HCT116 (cell line): ENCODE measurements at regions not wholly inside any gene's neighbourhood (a gene's known extent, or its start where the extent isn't known, plus 50 kb on each side); places are given as distances from the start of the nearest gene placed in this dataset.

Experiments used
- ATAC-seq: fragments of 200-7000 bp; cut with Tn5 transposase; 2 replicates; pipeline ENCODE4 v1.9.1; 2020; ENCODE audit warnings: mild to moderate bottlenecking, moderate library complexity
- BruUV-seq: library from RNA; stranded (reverse); fragments of 400-500 nt; replicated peaks from 2 replicates; lab custom pipeline; 2021; lab: Mats Ljungman, UMichigan
- CTCF ChIA-PET: fragments of 300-600 bp; sonication (Branson Sonifier 250); formaldehyde crosslinking; loops from one replicate; lab custom pipeline; 2021; ENCODE audit warnings: antibody characterized with exemption; lab: Charles Lee
- POLR2A ChIA-PET: fragments of 300-600, 350-600 bp; sonication (Branson Sonifier 250); formaldehyde crosslinking; loops from one replicate; lab custom pipeline; 2021; ENCODE audit warnings: antibody characterized with exemption; lab: Charles Lee
- RAD21 ChIA-PET, 2 experiments: fragments of 300-600 bp; sonication (Branson Sonifier 250); formaldehyde crosslinking; loops; one replicate each; lab custom pipeline; 2023; ENCODE audit warnings: low total read pairs in 2 of 2; ENCODE audit not compliant: uncharacterized antibody in 2 of 2, unreplicated experiment in 2 of 2, low non-redundant PET in 1 of 2; lab: Charles Lee
- DNase-seq: peaks from one replicate; pipeline ENCODE4 v3.0.0-alpha.2; 2010; ENCODE audit warnings: low read depth, low spot score
- H2AFZ ChIP-seq: fragments of 200-600 bp; shearing (Covaris generic), sonication (generic); 2 replicates; pipeline ENCODE4 v1.6.1; 2017; ENCODE audit warnings: low read depth, mixed run types, mixed read lengths, antibody characterized with exemption, low read length; ENCODE audit not compliant: poor library complexity, severe bottlenecking
- H3K27ac ChIP-seq: 2 replicates; pipeline ENCODE4 v1.5.1; 2012; ENCODE audit warnings: low read depth, low read length
- H3K27me3 ChIP-seq: fragments of 200-600 bp; sonication (generic); 2 replicates; pipeline ENCODE4 v1.6.1; 2016; ENCODE audit warnings: mixed run types, low read length, mixed read lengths; ENCODE audit not compliant: insufficient read depth
- H3K36me3 ChIP-seq, 2 experiments: fragments of 200-500 bp in 1 of 2; fragments of 200-600 bp in 1 of 2; sonication (Bioruptor generic) in 1 of 2; sonication (generic) in 1 of 2; 2 replicates each; pipeline versions ENCODE4 v1.5.1 to v1.6.1; 2014 to 2016; ENCODE audit warnings: low read length in 2 of 2, inconsistent platforms in 1 of 2, mixed read lengths in 1 of 2, mixed run types in 1 of 2; ENCODE audit not compliant: insufficient read depth in 2 of 2, control insufficient read depth in 1 of 2
- H3K4me1 ChIP-seq, 2 experiments: fragments of 200-600 bp in 1 of 2; sonication (generic) in 1 of 2; 2 replicates each; pipeline versions ENCODE4 v1.5.1 to v1.6.1; 2012 to 2017; ENCODE audit warnings: low read length in 2 of 2, inconsistent platforms in 1 of 2, mild to moderate bottlenecking in 1 of 2, mixed read lengths in 1 of 2, mixed run types in 1 of 2, moderate library complexity in 1 of 2; ENCODE audit not compliant: insufficient read depth in 2 of 2, control insufficient read depth in 1 of 2
- H3K4me2 ChIP-seq: fragments of 200-600 bp; sonication (generic); 2 replicates; pipeline ENCODE4 v1.6.1; 2017; ENCODE audit warnings: mixed run types, low read length, mixed read lengths
- H3K4me3 ChIP-seq, 2 experiments: fragments of 200-600 bp in 1 of 2; sonication (generic) in 1 of 2; replicated peaks in 1 of 2; 2 replicates each; pipeline ENCODE4 v1.5.1; 2011 to 2016; ENCODE audit warnings: low read length in 2 of 2, control low read depth in 1 of 2, low read depth in 1 of 2, mild to moderate bottlenecking in 1 of 2, mixed read lengths in 1 of 2, mixed run types in 1 of 2
- H3K79me2 ChIP-seq: fragments of 200-600 bp; sonication (generic); 2 replicates; pipeline ENCODE4 v1.6.1; 2017; ENCODE audit warnings: mild to moderate bottlenecking, mixed run types, low read length, moderate library complexity, mixed read lengths; ENCODE audit not compliant: insufficient read depth
- H3K9ac ChIP-seq: fragments of 200-600 bp; sonication (generic); 2 replicates; pipeline ENCODE4 v1.6.1; 2016; ENCODE audit warnings: low read length, mixed read lengths
- H3K9me2 ChIP-seq: fragments of 200-600 bp; sonication (generic), shearing (Covaris generic); 2 replicates; pipeline ENCODE4 v1.6.1; 2017; ENCODE audit warnings: mixed run types, mild to moderate bottlenecking, moderate library complexity; ENCODE audit not compliant: insufficient read depth
- H3K9me3 ChIP-seq, 2 experiments: fragments of 200-500 bp in 1 of 2; fragments of 200-600 bp in 1 of 2; sonication (Bioruptor generic) in 1 of 2; sonication (generic) in 1 of 2; 2 replicates each; pipeline ENCODE4 v1.6.1; 2014 to 2017; ENCODE audit warnings: low read length in 2 of 2, mixed read lengths in 2 of 2, inconsistent platforms in 1 of 2, low read depth in 1 of 2, mild to moderate bottlenecking in 1 of 2, mixed run types in 1 of 2, moderate library complexity in 1 of 2; ENCODE audit not compliant: control insufficient read depth in 1 of 2, insufficient read depth in 1 of 2
- H4K20me1 ChIP-seq: fragments of 200-600 bp; sonication (generic), shearing (Covaris generic); 2 replicates; pipeline ENCODE4 v1.6.1; 2017; ENCODE audit warnings: mixed run types, mild to moderate bottlenecking, moderate library complexity; ENCODE audit not compliant: insufficient read depth
- CBX3 ChIP-seq: IDR thresholded peaks from 2 replicates; pipeline ENCODE4 v1.6.1; 2012; ENCODE audit warnings: low read depth
- CEBPB ChIP-seq: IDR thresholded peaks from 2 replicates; pipeline ENCODE4 v1.6.1; 2012; ENCODE audit warnings: low read depth
- CTCF ChIP-seq, 3 experiments: fragments of 200-600 bp in 1 of 3; sonication (generic) in 1 of 3; IDR thresholded peaks in 2 of 3; conservative IDR thresholded peaks in 1 of 3; 2 replicates each; pipeline ENCODE4 v1.5.1; 2012 to 2017; ENCODE audit warnings: low read depth in 2 of 3, low read length in 2 of 3, antibody characterized with exemption in 1 of 3, borderline replicate concordance in 1 of 3, control low read depth in 1 of 3, mild to moderate bottlenecking in 1 of 3, mixed read lengths in 1 of 3, mixed run types in 1 of 3, moderate library complexity in 1 of 3; ENCODE audit not compliant: insufficient read depth in 1 of 3
- EGR1 ChIP-seq: IDR thresholded peaks from 2 replicates; pipeline ENCODE4 v1.6.1; 2012; ENCODE audit warnings: low read depth
- ELF1 ChIP-seq: IDR thresholded peaks from 2 replicates; pipeline ENCODE4 v1.6.1; 2012; ENCODE audit warnings: low read depth, borderline replicate concordance
- EZH2phosphoT487 ChIP-seq: fragments of 200-600 bp; IDR thresholded peaks from 2 replicates; pipeline ENCODE4 v1.6.1; 2018; ENCODE audit warnings: antibody characterized with exemption, borderline replicate concordance
- FOSL1 ChIP-seq: IDR thresholded peaks from 2 replicates; pipeline ENCODE4 v1.6.1; 2012; ENCODE audit warnings: low read depth
- JUND ChIP-seq: IDR thresholded peaks from 2 replicates; pipeline ENCODE4 v1.6.1; 2012
- MAX ChIP-seq: IDR thresholded peaks from 2 replicates; pipeline ENCODE4 v1.6.1; 2012
- POLR2A ChIP-seq: IDR thresholded peaks from 2 replicates; pipeline ENCODE4 v1.7.0; 2011; ENCODE audit warnings: borderline replicate concordance; ENCODE audit not compliant: insufficient read depth, insufficient read length; ENCODE audit errors: extremely low read depth
- POLR2AphosphoS5 ChIP-seq: IDR thresholded peaks from 2 replicates; pipeline ENCODE4 v1.6.1; 2011; ENCODE audit warnings: mild to moderate bottlenecking, low read depth, low read length, moderate library complexity
- SIN3A ChIP-seq: IDR thresholded peaks from 2 replicates; pipeline ENCODE4 v1.6.1; 2012; ENCODE audit warnings: low read depth
- SP1 ChIP-seq: IDR thresholded peaks from 2 replicates; pipeline ENCODE4 v1.6.1; 2012; ENCODE audit warnings: low read depth
- TCF7L2 ChIP-seq: IDR thresholded peaks from 2 replicates; pipeline ENCODE4 v1.7.0; 2011; ENCODE audit warnings: borderline replicate concordance, inconsistent platforms; ENCODE audit not compliant: insufficient read depth, insufficient read length; ENCODE audit errors: extremely low read depth
- YY1 ChIP-seq: IDR thresholded peaks from 2 replicates; pipeline ENCODE4 v1.6.1; 2011; ENCODE audit warnings: low read length, low read depth, moderate library complexity, mild to moderate bottlenecking; ENCODE audit not compliant: insufficient replicate concordance; ENCODE audit errors: extremely low read depth
- ZFX ChIP-seq: fragments of 450-650 bp; IDR thresholded peaks from 2 replicates; pipeline ENCODE4 v1.6.1; 2017
- ZNF274 ChIP-seq: fragments of 200-500 bp; sonication (Bioruptor generic); IDR thresholded peaks from 2 replicates; pipeline ENCODE4 v1.6.1; 2014; ENCODE audit warnings: mild to moderate bottlenecking, low read depth, low read length, inconsistent platforms
- intact Hi-C: fragments of 100-400 bp; cut with micrococcal nuclease; formaldehyde crosslinking; loops from 2 replicates; pipeline ENCODE4 v1.10.0; 2022
- TF ChIP-seq, protein P1 (sequence below): IDR thresholded peaks from 2 replicates; pipeline ENCODE4 v1.6.1; 2012; ENCODE audit warnings: low read depth

- no peak for ATAC-seq
- POLR2A ChIA-PET, result no interaction called here
- CTCF ChIA-PET, result no interaction called here
- no peaks in the 10 kb centered on the region for H3K79me2 ChIP-seq
- no peak overlapping the region for H3K9ac ChIP-seq
- no peak overlapping the region for H3K27ac ChIP-seq
- H3K4me2 ChIP-seq, result no peak overlapping the region
- DNase-seq, result no peak
- H2AFZ ChIP-seq, result no peak overlapping the region
- RAD21 ChIA-PET, result no interaction called here
- no peaks in the 10 kb centered on the region for H3K9me2 ChIP-seq
- H3K4me3 ChIP-seq, result no peak overlapping the region
- peaks cover 0 to 5% of the 10 kb centered on the region in 2 experiments; a peak in 1 of 4 replicates for H3K9me3 ChIP-seq
- no peaks in the 10 kb centered on the region for H3K36me3 ChIP-seq
- H4K20me1 ChIP-seq, result no peaks in the 10 kb centered on the region
- no peaks in the 10 kb centered on the region for H3K4me1 ChIP-seq
- no peak for TF ChIP-seq EZH2phosphoT487
- TF ChIP-seq JUND, result no peak
- TF ChIP-seq SP1, result no peak
- TF ChIP-seq CBX3, result no peak
- TF ChIP-seq EGR1, result no peak
- TF ChIP-seq SIN3A, result no peak
- TF ChIP-seq FOSL1, result no peak
- TF ChIP-seq CTCF (IDR thresholded peaks at IDR 0.05 in 2 of 3, conservative IDR thresholded peaks at IDR 0.05 in 1 of 3; ENCODE audit: borderline replicate concordance in 1 of 3, insufficient read depth in 1 of 3, low read depth in 2 of 3, low read length in 2 of 3), result no peak
- no TSS peak for BruUV-seq
- intact Hi-C loops, result no loop called here
- H3K27me3 ChIP-seq, result no peaks in the 10 kb centered on the region
These were observed 360.9 kb upstream of the RNF32 start for GRCh38 chr7:156279635-156280034.

- Histone ChIP-seq H3K4me2 (no peak overlapping the region), H3K36me3 (no peaks in the 10 kb centered on the region), H3K27me3 (no peaks in the 10 kb centered on the region), H3K4me1 (no peaks in the 10 kb centered on the region), H3K9ac (no peak overlapping the region), H4K20me1 (no peaks in the 10 kb centered on the region), H3K9me2 (no peaks in the 10 kb centered on the region), H3K27ac (no peak overlapping the region), H3K9me3 (no peaks in the 10 kb centered on the region; a peak in 1 of 4 replicates), H3K4me3 (no peak overlapping the region), H3K79me2 (no peaks in the 10 kb centered on the region), H2AFZ (no peak overlapping the region)
- ChIA-PET POLR2A (no interaction called here), RAD21 (no interaction called here), CTCF (no interaction called here)
- DNase-seq (no peak), ATAC-seq (no peak)
- intact Hi-C loops, result no loop called here
- no TSS peak for BruUV-seq
- TF ChIP-seq MAX (no peak), ZNF274 (no peak), CEBPB (no peak), POLR2A (no peak), TCF7L2 (no peak), POLR2AphosphoS5 (no peak), EGR1 (no peak), SIN3A (no peak), ELF1 (no peak), EZH2phosphoT487 (no peak), YY1 (no peak), FOSL1 (no peak), ZFX (no peak)
- TF ChIP-seq, protein P1, sequence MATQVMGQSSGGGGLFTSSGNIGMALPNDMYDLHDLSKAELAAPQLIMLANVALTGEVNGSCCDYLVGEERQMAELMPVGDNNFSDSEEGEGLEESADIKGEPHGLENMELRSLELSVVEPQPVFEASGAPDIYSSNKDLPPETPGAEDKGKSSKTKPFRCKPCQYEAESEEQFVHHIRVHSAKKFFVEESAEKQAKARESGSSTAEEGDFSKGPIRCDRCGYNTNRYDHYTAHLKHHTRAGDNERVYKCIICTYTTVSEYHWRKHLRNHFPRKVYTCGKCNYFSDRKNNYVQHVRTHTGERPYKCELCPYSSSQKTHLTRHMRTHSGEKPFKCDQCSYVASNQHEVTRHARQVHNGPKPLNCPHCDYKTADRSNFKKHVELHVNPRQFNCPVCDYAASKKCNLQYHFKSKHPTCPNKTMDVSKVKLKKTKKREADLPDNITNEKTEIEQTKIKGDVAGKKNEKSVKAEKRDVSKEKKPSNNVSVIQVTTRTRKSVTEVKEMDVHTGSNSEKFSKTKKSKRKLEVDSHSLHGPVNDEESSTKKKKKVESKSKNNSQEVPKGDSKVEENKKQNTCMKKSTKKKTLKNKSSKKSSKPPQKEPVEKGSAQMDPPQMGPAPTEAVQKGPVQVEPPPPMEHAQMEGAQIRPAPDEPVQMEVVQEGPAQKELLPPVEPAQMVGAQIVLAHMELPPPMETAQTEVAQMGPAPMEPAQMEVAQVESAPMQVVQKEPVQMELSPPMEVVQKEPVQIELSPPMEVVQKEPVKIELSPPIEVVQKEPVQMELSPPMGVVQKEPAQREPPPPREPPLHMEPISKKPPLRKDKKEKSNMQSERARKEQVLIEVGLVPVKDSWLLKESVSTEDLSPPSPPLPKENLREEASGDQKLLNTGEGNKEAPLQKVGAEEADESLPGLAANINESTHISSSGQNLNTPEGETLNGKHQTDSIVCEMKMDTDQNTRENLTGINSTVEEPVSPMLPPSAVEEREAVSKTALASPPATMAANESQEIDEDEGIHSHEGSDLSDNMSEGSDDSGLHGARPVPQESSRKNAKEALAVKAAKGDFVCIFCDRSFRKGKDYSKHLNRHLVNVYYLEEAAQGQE, result no peak
These were observed 365.3 kb upstream of the RNF32 start for GRCh38 chr7:156275292-156275691.
